DOHH2 (cell line): ENCODE measurements at regions not wholly inside any gene's neighbourhood (a gene's known extent, or its start where the extent isn't known, plus 50 kb on each side); places are given as distances from the start of the nearest gene placed in this dataset.

Source experiments
- EZH2phosphoT487 ChIP-seq: fragments of 200-600 bp; sonication (generic); IDR thresholded peaks from 2 replicates; pipeline ENCODE4 v1.6.1; 2017; ENCODE audit warnings: borderline replicate concordance, mild to moderate bottlenecking, antibody characterized with exemption, low read length, moderate library complexity, mixed read lengths
- TF ChIP-seq, protein P1 (sequence below): fragments of 200-600 bp; sonication (generic); IDR thresholded peaks from one replicate; pipeline ENCODE4 v1.5.1; 2014; ENCODE audit warnings: antibody characterized with exemption, mild to moderate bottlenecking, low read depth, low read length; ENCODE audit not compliant: poor library complexity, severe bottlenecking

DNA sequence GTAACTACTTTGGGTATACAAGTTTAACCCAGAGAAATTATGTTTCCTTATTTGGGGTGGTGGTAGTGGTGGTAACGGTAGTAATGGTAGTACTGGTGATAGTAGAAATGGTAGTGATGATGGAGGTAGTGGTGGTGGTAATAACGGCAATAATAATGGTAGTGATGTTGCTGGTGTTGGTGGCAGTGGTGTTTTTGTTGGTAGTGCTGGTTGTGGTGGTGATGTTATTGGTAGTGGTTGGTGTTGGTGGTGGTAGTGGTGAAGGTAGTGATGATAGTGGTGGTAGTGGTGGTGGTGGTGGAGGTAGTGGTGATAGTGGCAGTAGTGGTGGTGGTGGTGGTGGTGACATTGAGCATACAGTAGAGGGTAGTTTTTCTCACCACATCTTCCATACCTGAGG, 95.6 kb downstream of the TMEM30B start:
- TF ChIP-seq, protein P1, sequence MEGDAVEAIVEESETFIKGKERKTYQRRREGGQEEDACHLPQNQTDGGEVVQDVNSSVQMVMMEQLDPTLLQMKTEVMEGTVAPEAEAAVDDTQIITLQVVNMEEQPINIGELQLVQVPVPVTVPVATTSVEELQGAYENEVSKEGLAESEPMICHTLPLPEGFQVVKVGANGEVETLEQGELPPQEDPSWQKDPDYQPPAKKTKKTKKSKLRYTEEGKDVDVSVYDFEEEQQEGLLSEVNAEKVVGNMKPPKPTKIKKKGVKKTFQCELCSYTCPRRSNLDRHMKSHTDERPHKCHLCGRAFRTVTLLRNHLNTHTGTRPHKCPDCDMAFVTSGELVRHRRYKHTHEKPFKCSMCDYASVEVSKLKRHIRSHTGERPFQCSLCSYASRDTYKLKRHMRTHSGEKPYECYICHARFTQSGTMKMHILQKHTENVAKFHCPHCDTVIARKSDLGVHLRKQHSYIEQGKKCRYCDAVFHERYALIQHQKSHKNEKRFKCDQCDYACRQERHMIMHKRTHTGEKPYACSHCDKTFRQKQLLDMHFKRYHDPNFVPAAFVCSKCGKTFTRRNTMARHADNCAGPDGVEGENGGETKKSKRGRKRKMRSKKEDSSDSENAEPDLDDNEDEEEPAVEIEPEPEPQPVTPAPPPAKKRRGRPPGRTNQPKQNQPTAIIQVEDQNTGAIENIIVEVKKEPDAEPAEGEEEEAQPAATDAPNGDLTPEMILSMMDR = no peak
- no peak for TF ChIP-seq EZH2phosphoT487
